GM19043 (cell line): ENCODE measurements at regions not wholly inside any gene's neighbourhood (a gene's known extent, or its start where the extent isn't known, plus 50 kb on each side); places are given as distances from the start of the nearest gene placed in this dataset.

ENCODE experiments used
- ATAC-seq: cut with Tn5 transposase; IDR thresholded peaks from one replicate; pipeline ENCODE4 v1.9.1; 2021; ENCODE audit warnings: low read depth; ENCODE audit not compliant: unreplicated experiment

GRCh38 chrX:103158317-103158621 lies 56.6 kb upstream of the BEX4 start:
- ATAC-seq: no peak

GRCh38 chrX:103157496-103158316 lies 57.2 kb upstream of the BEX4 start:
- peak; percentile 64 for ATAC-seq

- ATAC-seq: no peak
These were observed 59.7 kb upstream of the BEX4 start for GRCh38 chrX:103155201-103155600.

- ATAC-seq: no peak
These were observed 60.7 kb upstream of the NXF3 start for GRCh38 chrX:103153661-103154060.

GRCh38 chrX:103151799-103152198 lies 58.9 kb upstream of the NXF3 start:
- ATAC-seq: no peak

- no peak for ATAC-seq
These were observed 56.7 kb upstream of the NXF3 start for GRCh38 chrX:103149652-103150051.

- ATAC-seq: no peak
These were observed 55.1 kb upstream of the NXF3 start for GRCh38 chrX:103148075-103148474.
